ENCODE measurements at regions not wholly inside any gene's neighbourhood (a gene's known extent, or its start where the extent isn't known, plus 50 kb on each side); places are given as distances from the start of the nearest gene placed in this dataset.

DNA sequence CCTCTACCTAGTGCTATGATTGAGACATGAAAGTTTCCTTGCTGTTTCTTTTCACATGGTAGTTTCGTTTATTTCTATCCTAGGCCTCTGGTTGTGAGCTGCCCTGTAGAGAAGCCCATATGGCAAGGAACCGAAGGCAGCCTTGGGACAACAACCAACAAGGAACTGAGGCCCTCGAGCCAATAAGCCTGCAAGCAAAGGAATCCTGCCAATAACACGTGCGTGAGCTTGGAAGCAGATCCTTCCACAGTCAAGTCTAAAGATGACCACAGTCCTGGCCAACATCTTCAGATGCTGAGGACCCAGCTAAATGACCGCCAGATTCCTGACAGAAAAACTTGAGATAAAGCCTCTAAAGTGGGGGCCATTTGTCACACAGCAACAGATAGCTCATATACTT, 100.4 kb upstream of the FAM9B start:
- no peaks in the 10 kb centered on the region for H3K4me1 ChIP-seq (replicated peaks)
- DNase-seq (ENCODE audit: low spot score), result no peak
- no peaks in the 10 kb centered on the region for H3K27me3 ChIP-seq (replicated peaks; ENCODE audit: insufficient read depth)
- no peak for TF ChIP-seq POLR2AphosphoS5 (IDR thresholded peaks at IDR 0.05)
- TF ChIP-seq, protein P1, sequence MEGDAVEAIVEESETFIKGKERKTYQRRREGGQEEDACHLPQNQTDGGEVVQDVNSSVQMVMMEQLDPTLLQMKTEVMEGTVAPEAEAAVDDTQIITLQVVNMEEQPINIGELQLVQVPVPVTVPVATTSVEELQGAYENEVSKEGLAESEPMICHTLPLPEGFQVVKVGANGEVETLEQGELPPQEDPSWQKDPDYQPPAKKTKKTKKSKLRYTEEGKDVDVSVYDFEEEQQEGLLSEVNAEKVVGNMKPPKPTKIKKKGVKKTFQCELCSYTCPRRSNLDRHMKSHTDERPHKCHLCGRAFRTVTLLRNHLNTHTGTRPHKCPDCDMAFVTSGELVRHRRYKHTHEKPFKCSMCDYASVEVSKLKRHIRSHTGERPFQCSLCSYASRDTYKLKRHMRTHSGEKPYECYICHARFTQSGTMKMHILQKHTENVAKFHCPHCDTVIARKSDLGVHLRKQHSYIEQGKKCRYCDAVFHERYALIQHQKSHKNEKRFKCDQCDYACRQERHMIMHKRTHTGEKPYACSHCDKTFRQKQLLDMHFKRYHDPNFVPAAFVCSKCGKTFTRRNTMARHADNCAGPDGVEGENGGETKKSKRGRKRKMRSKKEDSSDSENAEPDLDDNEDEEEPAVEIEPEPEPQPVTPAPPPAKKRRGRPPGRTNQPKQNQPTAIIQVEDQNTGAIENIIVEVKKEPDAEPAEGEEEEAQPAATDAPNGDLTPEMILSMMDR (IDR thresholded peaks at IDR 0.05), result no peak
- no peak for TF ChIP-seq POLR2A (IDR thresholded peaks at IDR 0.05)
- no peak overlapping the region for H3K4me3 ChIP-seq
- WGBS, result 53% methylated on average over 6 of the region's 6 CpGs
- intact Hi-C loops (cut with DNase I), result no loop called here
- H3K36me3 ChIP-seq, result no peaks in the 10 kb centered on the region
- H3K27ac ChIP-seq, result no peak overlapping the region
- H3K9me3 ChIP-seq, result no peaks in the 10 kb centered on the region

DNA sequence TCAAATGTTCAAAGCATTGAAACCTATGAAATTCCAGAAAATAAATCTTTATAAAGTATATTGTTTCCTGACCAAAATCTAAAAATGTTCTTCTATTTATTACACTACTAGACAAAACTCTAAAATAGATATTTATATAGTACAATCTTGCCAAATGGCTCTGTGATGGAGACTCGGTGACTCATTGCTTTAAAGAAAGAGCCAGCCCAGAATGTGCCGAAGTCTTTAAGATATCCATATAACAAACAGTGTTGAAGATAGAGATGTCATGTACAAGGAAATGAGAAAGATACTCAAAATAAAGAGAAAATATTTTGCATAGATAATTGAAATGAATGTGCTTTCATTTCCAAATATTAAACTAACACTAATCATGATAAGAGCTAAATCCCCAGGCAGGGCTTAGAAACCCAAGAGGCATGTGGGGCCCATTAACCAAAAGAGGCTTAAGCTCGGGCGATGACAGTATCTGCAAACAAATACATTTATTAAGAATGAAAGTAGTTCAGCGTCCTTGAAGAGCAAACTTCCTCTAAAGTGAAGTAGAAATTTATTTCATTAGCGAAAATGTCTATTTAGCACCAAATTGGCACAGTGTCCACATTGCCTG, 102.1 kb upstream of the FAM9B start:
- Histone ChIP-seq H3K4me1 (replicated peaks) (no peaks in the 10 kb centered on the region), H3K27me3 (replicated peaks; ENCODE audit: insufficient read depth) (no peaks in the 10 kb centered on the region), H3K27ac (no peak overlapping the region), H3K4me3 (no peak overlapping the region), H3K36me3 (no peaks in the 10 kb centered on the region), H3K9me3 (no peaks in the 10 kb centered on the region)
- intact Hi-C loops (cut with DNase I), result no loop called here
- no peak for DNase-seq (ENCODE audit: low spot score)
- TF ChIP-seq POLR2A (IDR thresholded peaks at IDR 0.05) (no peak), POLR2AphosphoS5 (IDR thresholded peaks at IDR 0.05) (no peak)
- TF ChIP-seq, protein P1 (IDR thresholded peaks at IDR 0.05), result no peak
- WGBS, result 52% methylated on average over 6 of the region's 6 CpGs

DNA sequence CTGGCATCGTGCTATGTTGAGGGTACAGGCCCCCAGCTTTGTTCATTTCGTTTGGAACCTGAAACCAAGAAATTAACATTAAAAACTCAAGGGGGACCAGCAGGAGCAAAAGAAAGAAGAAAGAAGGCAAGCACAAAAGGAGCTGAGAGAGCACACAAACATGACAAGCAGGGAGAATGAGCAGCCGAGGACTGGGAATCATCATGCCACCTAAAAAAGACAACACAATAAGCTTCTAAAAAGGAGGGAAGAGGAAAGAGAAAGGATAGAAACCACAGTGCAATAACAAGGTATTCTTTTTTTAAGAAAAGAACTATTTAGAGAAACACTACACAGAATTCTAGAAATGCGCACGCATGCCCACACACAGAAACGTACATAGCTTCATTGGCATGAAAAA, 103.2 kb upstream of the FAM9B start:
- no peak overlapping the region for H3K4me3 ChIP-seq
- H3K4me1 ChIP-seq (replicated peaks), result no peaks in the 10 kb centered on the region
- no peak for TF ChIP-seq POLR2A (IDR thresholded peaks at IDR 0.05)
- no peak for TF ChIP-seq POLR2AphosphoS5 (IDR thresholded peaks at IDR 0.05)
- TF ChIP-seq, protein P1 (IDR thresholded peaks at IDR 0.05), result no peak
- DNase-seq (ENCODE audit: low spot score), result no peak
- no peaks in the 10 kb centered on the region for H3K36me3 ChIP-seq
- no peaks in the 10 kb centered on the region for H3K27me3 ChIP-seq (replicated peaks; ENCODE audit: insufficient read depth)
- H3K27ac ChIP-seq, result no peak overlapping the region
- WGBS, result 93% methylated on average over 6 of the region's 6 CpGs
- no peaks in the 10 kb centered on the region for H3K9me3 ChIP-seq
- intact Hi-C loops (cut with DNase I), result no loop called here

DNA sequence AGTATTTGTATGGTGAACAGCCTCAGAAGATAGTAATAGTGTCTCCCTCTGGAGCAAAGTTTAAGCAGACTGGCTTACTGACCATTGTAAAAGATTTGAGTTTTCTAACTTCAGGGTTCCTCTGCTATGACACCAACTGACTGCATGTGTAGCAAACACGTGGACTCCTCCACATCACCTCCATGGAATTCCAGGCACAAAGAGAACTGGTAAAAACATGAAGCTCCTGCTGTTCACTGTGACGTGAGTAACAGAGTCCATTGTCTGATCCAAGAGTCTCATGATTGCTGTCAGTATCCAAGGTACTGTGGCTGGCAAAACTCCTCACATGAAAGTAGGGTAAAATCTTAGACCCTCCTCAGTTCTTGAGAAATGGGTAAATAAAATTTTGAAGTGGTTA, 107.6 kb upstream of the FAM9B start:
- Histone ChIP-seq H3K27ac (no peak overlapping the region), H3K4me3 (no peak overlapping the region), H3K9me3 (no peaks in the 10 kb centered on the region), H3K36me3 (no peaks in the 10 kb centered on the region), H3K27me3 (replicated peaks; ENCODE audit: insufficient read depth) (no peaks in the 10 kb centered on the region), H3K4me1 (replicated peaks) (no peaks in the 10 kb centered on the region)
- DNase-seq (ENCODE audit: low spot score), result no peak
- no peak for TF ChIP-seq POLR2AphosphoS5 (IDR thresholded peaks at IDR 0.05)
- TF ChIP-seq, protein P1 (IDR thresholded peaks at IDR 0.05), result no peak
- no peak for TF ChIP-seq POLR2A (IDR thresholded peaks at IDR 0.05)
- intact Hi-C loops (cut with DNase I), result loop anchor here (10.0 kb wide), 1 partner anchor 47 kb away; no protein-coding TSS in a partner anchor
- WGBS, result 34% methylated on average over 2 of the region's 2 CpGs

DNA sequence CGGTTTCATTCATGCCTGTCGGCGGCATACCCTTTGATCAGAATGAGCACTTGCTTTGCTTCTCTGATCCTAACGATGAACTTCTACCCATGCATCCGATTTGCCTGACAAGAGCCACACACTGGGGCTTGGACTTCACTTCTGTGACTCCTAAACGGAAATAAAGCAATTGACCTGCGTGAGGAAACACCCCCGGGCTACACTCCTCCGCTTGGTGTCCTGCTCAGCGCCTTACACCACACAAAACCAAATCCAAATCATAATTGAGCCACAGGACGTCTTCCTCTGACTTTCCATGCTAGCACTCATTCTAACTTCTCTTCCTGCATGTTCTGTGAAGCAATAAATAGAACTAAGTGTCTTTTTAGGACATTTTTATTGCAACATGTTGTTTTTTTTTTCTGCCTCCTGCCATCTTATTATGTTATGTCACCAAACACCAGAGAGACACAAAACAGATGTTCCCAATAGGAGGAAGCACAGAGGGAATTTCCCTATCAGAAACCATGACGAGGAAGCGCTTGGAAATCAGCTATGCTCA, 110.8 kb upstream of the FAM9B start:
- Histone ChIP-seq H3K36me3 (no peaks in the 10 kb centered on the region), H3K4me3 (no peak overlapping the region), H3K27me3 (replicated peaks; ENCODE audit: insufficient read depth) (no peaks in the 10 kb centered on the region), H3K27ac (no peak overlapping the region), H3K4me1 (replicated peaks) (no peaks in the 10 kb centered on the region), H3K9me3 (no peaks in the 10 kb centered on the region)
- TF ChIP-seq, protein P1 (IDR thresholded peaks at IDR 0.05), result no peak
- no peak for TF ChIP-seq POLR2A (IDR thresholded peaks at IDR 0.05)
- TF ChIP-seq POLR2AphosphoS5 (IDR thresholded peaks at IDR 0.05), result no peak
- intact Hi-C loops (cut with DNase I), result loop anchor here (10.0 kb wide), 1 partner anchor 50 kb away; no protein-coding TSS in a partner anchor
- WGBS, result 57% methylated on average over 13 of the region's 13 CpGs
- no peak for DNase-seq (ENCODE audit: low spot score)
